Left ventricle myocardium inferior (tissue), 1 donor: ENCODE measurements at regions not wholly inside any gene's neighbourhood (a gene's known extent, or its start where the extent isn't known, plus 50 kb on each side); places are given as distances from the start of the nearest gene placed in this dataset.

ENCODE experiments used
- DNase-seq: peaks from one replicate; pipeline ENCODE4 v3.0.0-alpha.2; 2020
- H3K27ac ChIP-seq: fragments of 200-600 bp; replicated peaks from 2 replicates; pipeline ENCODE4 v1.8.0; 2021
- H3K27me3 ChIP-seq: fragments of 200-600 bp; 2 replicates; pipeline ENCODE4 v1.8.0; 2021; ENCODE audit warnings: low read depth
- H3K36me3 ChIP-seq: fragments of 200-600 bp; 2 replicates; pipeline ENCODE4 v1.8.0; 2021
- H3K4me1 ChIP-seq: fragments of 200-600 bp; 2 replicates; pipeline ENCODE4 v1.8.0; 2021
- H3K4me3 ChIP-seq: fragments of 200-600 bp; 2 replicates; pipeline ENCODE4 v1.8.0; 2021; ENCODE audit warnings: mild to moderate bottlenecking, moderate library complexity
- H3K9me3 ChIP-seq: fragments of 200-600 bp; replicated peaks from 2 replicates; pipeline ENCODE4 v1.8.0; 2021
- CTCF ChIP-seq: fragments of 200-600 bp; IDR thresholded peaks from 2 replicates; pipeline ENCODE4 v1.8.0; 2021; ENCODE audit warnings: antibody characterized with exemption, mild to moderate bottlenecking, borderline replicate concordance
- intact Hi-C: fragments of 100-400 bp; cut with micrococcal nuclease; formaldehyde crosslinking; loops from one replicate; pipeline ENCODE4 v1.11.0; 2022
- donor health status: DM: no; HTN: yes; CAD: no; lungs with severe emphysema.

- Histone ChIP-seq H3K9me3 (no peaks in the 10 kb centered on the region), H3K4me1 (no peaks in the 10 kb centered on the region), H3K4me3 (no peak overlapping the region), H3K36me3 (no peaks in the 10 kb centered on the region), H3K27ac (no peak overlapping the region), H3K27me3 (peaks cover 22% of the 10 kb centered on the region)
- no peak for TF ChIP-seq CTCF
- DNase-seq = no peak
- intact Hi-C loops = no loop called here
These were observed 190.2 kb downstream of the GALR1 start for GRCh38 chr18:77439888-77440287.

DNA sequence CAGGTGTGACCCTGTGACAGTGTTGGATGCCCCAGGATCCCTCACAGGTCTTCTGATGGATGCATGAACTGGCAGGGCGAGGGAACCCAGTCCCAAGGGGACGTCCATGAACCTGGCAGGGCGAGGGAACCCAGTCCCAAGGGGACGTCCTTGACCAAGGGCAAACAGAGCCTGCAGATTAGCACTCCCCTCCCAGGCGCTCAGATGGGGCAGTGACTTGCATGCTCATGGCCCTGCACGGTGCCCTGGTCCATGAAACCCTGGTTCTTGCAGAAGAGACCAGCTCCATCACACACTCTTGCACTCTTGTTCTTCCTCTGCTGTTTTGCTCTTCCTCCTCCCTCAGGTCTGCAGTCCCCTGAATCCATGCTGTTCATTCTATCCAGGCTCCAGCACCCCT, 192.7 kb downstream of the GALR1 start:
- H3K9me3 ChIP-seq = no peaks in the 10 kb centered on the region
- no peak for TF ChIP-seq CTCF
- intact Hi-C loops = no loop called here
- H3K27ac ChIP-seq = no peak overlapping the region
- peaks cover 22% of the 10 kb centered on the region for H3K27me3 ChIP-seq
- no peak for DNase-seq
- no peak overlapping the region for H3K4me3 ChIP-seq
- no peaks in the 10 kb centered on the region for H3K4me1 ChIP-seq
- H3K36me3 ChIP-seq = no peaks in the 10 kb centered on the region

GRCh38 chr18:77444385-77444784, 194.7 kb downstream of the GALR1 start:
- Histone ChIP-seq H3K4me1 (no peaks in the 10 kb centered on the region), H3K27ac (no peak overlapping the region), H3K4me3 (no peak overlapping the region), H3K27me3 (peaks cover 22% of the 10 kb centered on the region), H3K36me3 (no peaks in the 10 kb centered on the region), H3K9me3 (no peaks in the 10 kb centered on the region)
- intact Hi-C loops = no loop called here
- no peak for TF ChIP-seq CTCF
- DNase-seq = no peak

GRCh38 chr18:77448046-77448445, 198.4 kb downstream of the GALR1 start:
- Histone ChIP-seq H3K27ac (no peak overlapping the region), H3K4me3 (no peak overlapping the region), H3K36me3 (no peaks in the 10 kb centered on the region), H3K4me1 (no peaks in the 10 kb centered on the region), H3K27me3 (peaks cover 18% of the 10 kb centered on the region), H3K9me3 (no peaks in the 10 kb centered on the region)
- intact Hi-C loops = no loop called here
- TF ChIP-seq CTCF = no peak
- DNase-seq = no peak

DNA sequence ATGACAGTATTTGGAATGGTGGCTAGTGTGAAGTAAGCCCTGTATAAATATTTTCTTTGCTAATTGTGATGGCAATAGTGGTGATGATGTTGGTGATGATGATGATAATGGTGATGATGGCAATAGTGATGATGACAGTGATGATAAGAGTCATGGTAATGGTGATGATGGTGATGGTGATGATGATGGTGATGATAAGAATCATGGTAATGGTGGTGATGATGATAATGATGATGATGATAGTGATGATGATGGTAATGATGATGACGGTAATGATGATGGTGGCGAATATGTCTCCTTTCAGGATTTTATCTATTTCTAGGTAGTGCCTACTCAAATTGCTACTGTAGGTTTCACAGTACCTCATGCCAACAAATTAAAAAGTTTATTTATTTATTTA, 205.4 kb downstream of the GALR1 start:
- TF ChIP-seq CTCF = no peak
- no peak for DNase-seq
- no peaks in the 10 kb centered on the region for H3K9me3 ChIP-seq
- intact Hi-C loops = no loop called here
- no peak overlapping the region for H3K4me3 ChIP-seq
- no peaks in the 10 kb centered on the region for H3K4me1 ChIP-seq
- no peaks in the 10 kb centered on the region for H3K36me3 ChIP-seq
- peaks cover 8% of the 10 kb centered on the region for H3K27me3 ChIP-seq
- no peak overlapping the region for H3K27ac ChIP-seq

DNA sequence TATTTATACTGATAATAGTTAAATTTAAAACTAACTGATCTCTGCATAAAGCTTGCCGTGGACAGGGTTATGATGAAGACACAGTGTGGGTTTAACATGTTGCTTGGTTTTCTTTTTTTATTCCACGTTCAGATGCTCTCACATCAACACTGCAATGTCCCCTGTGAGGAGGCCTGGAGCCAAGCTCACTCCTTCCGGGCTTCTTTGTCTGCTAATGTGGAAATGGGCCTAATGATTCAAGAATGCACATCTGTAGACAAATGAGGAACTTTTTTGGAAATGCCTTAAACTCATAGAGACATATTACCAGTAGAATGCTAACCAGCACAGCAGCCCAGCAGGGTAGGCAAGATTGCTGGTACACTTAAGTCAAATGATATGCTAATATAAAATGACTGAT, 208.0 kb downstream of the GALR1 start:
- no peak for TF ChIP-seq CTCF
- Histone ChIP-seq H3K27ac (no peak overlapping the region), H3K36me3 (no peaks in the 10 kb centered on the region), H3K4me1 (no peaks in the 10 kb centered on the region), H3K4me3 (no peak overlapping the region), H3K27me3 (peaks cover 3% of the 10 kb centered on the region), H3K9me3 (no peaks in the 10 kb centered on the region)
- intact Hi-C loops = no loop called here
- no peak for DNase-seq
